Osteoblast (primary cell): ENCODE measurements at regions not wholly inside any gene's neighbourhood (a gene's known extent, or its start where the extent isn't known, plus 50 kb on each side); places are given as distances from the start of the nearest gene placed in this dataset.
"Not testable (repeated sequence)": the region's sequence is repeated elsewhere in the genome, so short reads cannot be mapped to it uniquely, and the experiment has no call there.

Experiments used
- DNase-seq: peaks from one replicate; pipeline ENCODE4 v3.0.0; 2011; ENCODE audit warnings: low spot score, mixed read lengths; ENCODE audit not compliant: insufficient read length; ENCODE audit errors: missing footprints
- H2AFZ ChIP-seq: 2 replicates; pipeline ENCODE4 v1.6.0; 2011; ENCODE audit warnings: mild to moderate bottlenecking, low read length
- H3K27ac ChIP-seq: 2 replicates; pipeline ENCODE4 v1.5.1; 2011; ENCODE audit warnings: mild to moderate bottlenecking, low read depth, low read length, moderate library complexity
- H3K27me3 ChIP-seq: 2 replicates; pipeline ENCODE4 v1.6.0; 2012; ENCODE audit warnings: mild to moderate bottlenecking, control low read depth, inconsistent platforms, low read length, moderate library complexity; ENCODE audit not compliant: insufficient read depth
- H3K36me3 ChIP-seq: 2 replicates; pipeline ENCODE4 v1.5.1; 2011; ENCODE audit warnings: mild to moderate bottlenecking, low read length, control low read depth, moderate library complexity; ENCODE audit not compliant: insufficient read depth
- H3K4me1 ChIP-seq: 2 replicates; pipeline ENCODE4 v1.5.1; 2011; ENCODE audit warnings: mild to moderate bottlenecking, low read length, control low read depth, moderate library complexity; ENCODE audit not compliant: insufficient read depth
- H3K4me2 ChIP-seq: 2 replicates; pipeline ENCODE4 v1.6.0; 2011; ENCODE audit warnings: mild to moderate bottlenecking, low read length; ENCODE audit not compliant: insufficient read depth
- H3K4me3 ChIP-seq: fragments of 200-600 bp; sonication (generic); 3 replicates; pipeline ENCODE4 v1.5.1; 2012; ENCODE audit warnings: mild to moderate bottlenecking, low read length, inconsistent platforms; ENCODE audit not compliant: insufficient read depth
- H3K79me2 ChIP-seq: 2 replicates; pipeline ENCODE4 v1.6.0; 2012; ENCODE audit warnings: mild to moderate bottlenecking, low read length, control low read depth, inconsistent platforms; ENCODE audit not compliant: insufficient read depth
- H3K9me3 ChIP-seq: 2 replicates; pipeline ENCODE4 v1.5.1; 2011; ENCODE audit warnings: low read depth, low read length, control low read depth
- H4K20me1 ChIP-seq: 2 replicates; pipeline ENCODE4 v1.6.0; 2012; ENCODE audit warnings: mild to moderate bottlenecking, low read length, control low read depth; ENCODE audit not compliant: insufficient read depth
- CTCF ChIP-seq: IDR thresholded peaks from 2 replicates; pipeline ENCODE4 v1.5.1; 2011; ENCODE audit warnings: mild to moderate bottlenecking, low read depth, low read length, moderate library complexity; ENCODE audit errors: extremely low read depth

GRCh38 chr3:11735638-11736037 lies 91.9 kb upstream of the VGLL4 start:
- no peak overlapping the region for H3K4me2 ChIP-seq
- peaks cover 15% of the 10 kb centered on the region for H3K27me3 ChIP-seq
- no peak overlapping the region for H3K27ac ChIP-seq
- no peak for DNase-seq
- no peak overlapping the region for H2AFZ ChIP-seq
- no peaks in the 10 kb centered on the region for H3K4me1 ChIP-seq
- no peaks in the 10 kb centered on the region for H4K20me1 ChIP-seq
- no peak overlapping the region for H3K4me3 ChIP-seq
- no peaks in the 10 kb centered on the region for H3K79me2 ChIP-seq
- no peaks in the 10 kb centered on the region for H3K9me3 ChIP-seq
- TF ChIP-seq CTCF, result no peak
- no peaks in the 10 kb centered on the region for H3K36me3 ChIP-seq

GRCh38 chr3:11735111-11735510 lies 91.4 kb upstream of the VGLL4 start:
- H4K20me1 ChIP-seq, H3K4me2 ChIP-seq, DNase-seq, H3K4me1 ChIP-seq, H3K9me3 ChIP-seq, H3K36me3 ChIP-seq, H3K79me2 ChIP-seq, H3K27ac ChIP-seq, H2AFZ ChIP-seq, H3K4me3 ChIP-seq: not testable (repeated sequence)
- peaks cover 15% of the 10 kb centered on the region for H3K27me3 ChIP-seq

GRCh38 chr3:11733914-11734313 lies 90.2 kb upstream of the VGLL4 start:
- Histone ChIP-seq H3K27me3 (peaks cover 19% of the 10 kb centered on the region), H3K4me1 (no peaks in the 10 kb centered on the region), H3K4me2 (no peak overlapping the region), H4K20me1 (no peaks in the 10 kb centered on the region), H3K4me3 (no peak overlapping the region), H3K79me2 (no peaks in the 10 kb centered on the region), H3K9me3 (no peaks in the 10 kb centered on the region), H3K36me3 (no peaks in the 10 kb centered on the region), H3K27ac (no peak overlapping the region), H2AFZ (no peak overlapping the region)
- TF ChIP-seq CTCF, result no peak
- DNase-seq, result no peak

- no peak overlapping the region for H3K4me3 ChIP-seq
- H4K20me1 ChIP-seq, result no peaks in the 10 kb centered on the region
- H3K27ac ChIP-seq, result no peak overlapping the region
- no peaks in the 10 kb centered on the region for H3K9me3 ChIP-seq
- H3K4me1 ChIP-seq, result no peaks in the 10 kb centered on the region
- no peaks in the 10 kb centered on the region for H3K79me2 ChIP-seq
- peaks cover 20% of the 10 kb centered on the region for H3K27me3 ChIP-seq
- H2AFZ ChIP-seq, result no peak overlapping the region
- TF ChIP-seq CTCF, result no peak
- H3K4me2 ChIP-seq, result no peak overlapping the region
- H3K36me3 ChIP-seq, result no peaks in the 10 kb centered on the region
- no peak for DNase-seq
These were observed 83.5 kb upstream of the VGLL4 start for GRCh38 chr3:11727207-11727606.
